GM12878 (cell line): ENCODE measurements at regions not wholly inside any gene's neighbourhood (a gene's known extent, or its start where the extent isn't known, plus 50 kb on each side); places are given as distances from the start of the nearest gene placed in this dataset.

Source experiments
- ATAC-seq: fragments of 200-7000 bp; cut with Tn5 transposase; 3 replicates; pipeline ENCODE4 v1.9.1; 2020; ENCODE audit warnings: mild to moderate bottlenecking, moderate library complexity
- BruUV-seq: library from RNA; stranded (reverse); fragments of 400-500 nt; replicated peaks from 2 replicates; lab custom pipeline; 2021; lab: Mats Ljungman, UMichigan
- CTCF ChIA-PET: fragments of 300-600 bp; sonication (Branson Sonifier 250); formaldehyde crosslinking; extraction: SDS; loops from one replicate; lab custom pipeline; 2021; ENCODE audit warnings: inconsistent platforms; lab: Yijun Ruan, JAX
- POLR2A ChIA-PET: fragments of 350-600 bp; formaldehyde crosslinking; extraction: SDS; loops from one replicate; lab custom pipeline; 2021; ENCODE audit warnings: inconsistent platforms; lab: Charles Lee
- RAD21 ChIA-PET: fragments of 300-600 bp; sonication (Branson Sonifier 250); formaldehyde crosslinking; loops from one replicate; lab custom pipeline; 2023; ENCODE audit warnings: antibody characterized with exemption; ENCODE audit not compliant: unreplicated experiment; lab: Charles Lee
- SMC1A ChIA-PET: fragments of 300-600 bp; sonication (Branson Sonifier 250); formaldehyde crosslinking; loops from one replicate; lab custom pipeline; 2023; ENCODE audit not compliant: unreplicated experiment, uncharacterized antibody; lab: Charles Lee
- DNase-seq: peaks from one replicate; pipeline ENCODE4 v3.0.0-alpha.2; 2011; ENCODE audit warnings: low read depth, low spot score
- FAIRE-seq: peaks from 3 replicates; lab custom pipeline; 2011; peaks lifted over from hg19 to GRCh38; lab: Jason Lieb, UNC
- H2AFZ ChIP-seq: 2 replicates; pipeline ENCODE4 v1.6.0; 2011; ENCODE audit warnings: low read depth, low read length, control low read depth; ENCODE audit not compliant: control insufficient read depth
- H3K27ac ChIP-seq: 2 replicates; pipeline ENCODE4 v1.5.1; 2011; ENCODE audit warnings: control low read depth; ENCODE audit not compliant: control insufficient read depth, insufficient read depth
- H3K27me3 ChIP-seq, 2 experiments: replicated peaks in 1 of 2; 2 replicates each; pipeline versions ENCODE4 v1.6.0 to v1.6.1; 2011; ENCODE audit warnings: low read length in 1 of 2; ENCODE audit not compliant: control insufficient read depth in 2 of 2, insufficient read depth in 2 of 2
- H3K36me3 ChIP-seq, 2 experiments: 2 replicates each; pipeline ENCODE4 v1.5.1; 2011; ENCODE audit warnings: low read length in 1 of 2; ENCODE audit not compliant: control insufficient read depth in 2 of 2, insufficient read depth in 2 of 2
- H3K4me1 ChIP-seq: 2 replicates; pipeline ENCODE4 v1.6.1; 2011; ENCODE audit warnings: mild to moderate bottlenecking, low read length, moderate library complexity, mixed read lengths; ENCODE audit not compliant: control insufficient read depth, insufficient read depth
- H3K4me2 ChIP-seq: 2 replicates; pipeline ENCODE4 v1.6.0; 2011; ENCODE audit warnings: control low read depth; ENCODE audit not compliant: control insufficient read depth, insufficient read depth
- H3K4me3 ChIP-seq: fragments of 200-600 bp; sonication (generic); 2 replicates; pipeline ENCODE4 v1.5.1; 2016
- H3K79me2 ChIP-seq: 2 replicates; pipeline ENCODE4 v1.6.0; 2011; ENCODE audit warnings: low read length; ENCODE audit not compliant: control insufficient read depth, insufficient read depth
- H3K9ac ChIP-seq: 2 replicates; pipeline ENCODE4 v1.8.0; 2011; ENCODE audit warnings: low read length, control low read depth, mixed read lengths; ENCODE audit not compliant: control insufficient read depth, insufficient read depth
- H3K9me3 ChIP-seq: replicated peaks from 3 replicates; pipeline ENCODE4 v1.5.1; 2011; ENCODE audit warnings: mild to moderate bottlenecking, low read length; ENCODE audit not compliant: control insufficient read depth, insufficient read depth
- H4K20me1 ChIP-seq: 2 replicates; pipeline ENCODE4 v1.6.0; 2011; ENCODE audit not compliant: control insufficient read depth, insufficient read depth
- ASH2L ChIP-seq: fragments of 300-600, 200-600 bp; sonication (generic); IDR thresholded peaks from 2 replicates; pipeline ENCODE4 v1.6.1; 2017; ENCODE audit warnings: low read depth, mild to moderate bottlenecking, borderline replicate concordance
- BHLHE40 ChIP-seq, 2 experiments: fragments of 450-650 bp in 1 of 2; IDR thresholded peaks; 2 replicates each; pipeline ENCODE4 v1.6.1; 2011 to 2017; ENCODE audit warnings: low read depth in 2 of 2, borderline replicate concordance in 1 of 2, improper control_type of control experiment in 1 of 2, low read length in 1 of 2, mild to moderate bottlenecking in 1 of 2
- HDGF ChIP-seq: fragments of 450-650 bp; IDR thresholded peaks from 2 replicates; pipeline ENCODE4 v1.6.1; 2016; ENCODE audit warnings: antibody characterized with exemption
- IKZF1 ChIP-seq: fragments of 450-650 bp; conservative IDR thresholded peaks from 2 replicates; pipeline ENCODE4 v1.6.1; 2017; ENCODE audit warnings: antibody characterized with exemption, mild to moderate bottlenecking
- JUND ChIP-seq: IDR thresholded peaks from 2 replicates; pipeline ENCODE4 v1.6.1; 2012; ENCODE audit warnings: low read depth, mild to moderate bottlenecking, low read length, improper control_type of control experiment, moderate library complexity
- MTA3 ChIP-seq: IDR thresholded peaks from 2 replicates; pipeline ENCODE4 v1.6.1; 2012; ENCODE audit warnings: low read length, inconsistent platforms, borderline replicate concordance
- MXI1 ChIP-seq: fragments of 150-350 bp; IDR thresholded peaks from 2 replicates; pipeline ENCODE4 v1.6.1; 2011; ENCODE audit warnings: low read depth, mild to moderate bottlenecking, inconsistent platforms, low read length, improper control_type of control experiment
- MYC ChIP-seq: IDR thresholded peaks from 2 replicates; pipeline ENCODE4 v1.6.1; 2011; ENCODE audit warnings: mild to moderate bottlenecking, low read length, moderate library complexity, inconsistent platforms; ENCODE audit not compliant: insufficient read depth, insufficient replicate concordance, insufficient read length, severe bottlenecking
- RB1 ChIP-seq: fragments of 450-650 bp; formaldehyde crosslinking; IDR thresholded peaks from 2 replicates; pipeline ENCODE4 v1.6.1; 2017; ENCODE audit warnings: mild to moderate bottlenecking, borderline replicate concordance
- RELA ChIP-seq: fragments of 450-650 bp; IDR thresholded peaks from 2 replicates; pipeline ENCODE4 v1.8.0; 2014; ENCODE audit warnings: borderline replicate concordance; ENCODE audit not compliant: partially characterized antibody
- ZNF384 ChIP-seq: IDR thresholded peaks from 2 replicates; pipeline ENCODE4 v1.6.1; 2012; ENCODE audit warnings: low read depth, mild to moderate bottlenecking, low read length, improper control_type of control experiment, borderline replicate concordance
- WGBS: methylation state at CpG from one replicate; pipeline ENCODE4 v1.1.6; 2016; ENCODE audit warnings: low lambda C conversion rate; ENCODE audit not compliant: insufficient replicate concordance, insufficient coverage; ENCODE audit errors: missing lambda C conversion rate; 5-methylcytosine and 5-hydroxymethylcytosine counted together
- in situ Hi-C: fragments of 300-500 bp; cut with MboI; formaldehyde crosslinking; loops from 9 replicates; pipeline ENCODE4 v1.14.3; 2018; ENCODE audit warnings: mixed read lengths
- intact Hi-C: fragments of 100-400 bp; cut with micrococcal nuclease; formaldehyde crosslinking; loops from one replicate; pipeline ENCODE4 v1.14.2; 2022; ENCODE audit not compliant: unreplicated experiment
- TF ChIP-seq, protein P1 (sequence below): fragments of 450-650 bp; IDR thresholded peaks from 2 replicates; pipeline ENCODE4 v1.6.1; 2017; ENCODE audit warnings: mild to moderate bottlenecking, moderate library complexity
- TF ChIP-seq, protein P2 (sequence below): IDR thresholded peaks from 2 replicates; pipeline ENCODE4 v1.6.1; 2012; ENCODE audit warnings: mild to moderate bottlenecking, low read depth, low read length

DNA sequence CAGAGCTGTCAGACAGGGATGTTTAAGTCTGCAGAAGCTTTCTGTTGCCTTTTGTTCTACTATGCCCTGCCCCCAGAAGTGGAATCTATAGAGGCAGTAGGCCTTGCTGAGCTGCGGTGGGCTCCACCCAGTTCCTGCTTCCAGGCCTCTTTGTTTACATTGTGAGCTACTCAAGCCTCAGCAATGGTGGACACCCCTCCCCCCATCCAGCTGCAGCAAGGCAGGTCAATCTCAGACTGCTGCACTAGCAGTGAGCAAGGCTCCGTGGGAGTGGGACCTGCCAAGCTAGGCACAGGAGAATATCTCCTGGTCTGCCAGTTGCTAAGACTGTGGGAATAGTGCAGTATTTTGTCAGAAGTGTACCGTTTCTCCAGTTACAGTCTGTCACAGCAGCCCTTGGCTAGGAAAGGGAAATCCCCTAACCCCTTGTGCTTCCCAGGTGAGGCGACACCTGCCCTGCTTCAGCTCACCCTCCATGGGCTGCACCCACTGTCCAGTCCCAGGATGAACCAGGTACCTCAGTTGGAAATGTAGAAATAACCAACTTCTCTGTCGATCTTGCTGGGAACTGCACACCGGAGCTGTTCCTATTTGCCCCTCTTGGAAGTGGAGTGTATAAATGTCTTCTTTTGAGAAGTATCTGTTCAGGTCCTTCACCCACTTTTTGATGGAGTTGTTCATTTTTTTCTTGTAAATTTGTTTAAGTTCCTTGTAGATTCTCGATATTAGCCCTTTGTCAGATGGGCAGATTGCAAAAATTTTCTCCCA is 213.5 kb upstream of the SLC38A2 start:
- H2AFZ ChIP-seq = no peak overlapping the region
- H3K9ac ChIP-seq = no peak overlapping the region
- H3K4me1 ChIP-seq = no peaks in the 10 kb centered on the region
- no peaks in the 10 kb centered on the region for H4K20me1 ChIP-seq
- WGBS = 50% methylated on average over 7 of the region's 7 CpGs
- no peak for TF ChIP-seq IKZF1
- no peak for TF ChIP-seq RELA
- TF ChIP-seq MXI1 = no peak
- no peak for TF ChIP-seq BHLHE40 (IDR thresholded peaks at IDR 0.05; ENCODE audit: borderline replicate concordance in 1 of 2, low read depth in 2 of 2, low read length in 1 of 2)
- TF ChIP-seq, protein P1, sequence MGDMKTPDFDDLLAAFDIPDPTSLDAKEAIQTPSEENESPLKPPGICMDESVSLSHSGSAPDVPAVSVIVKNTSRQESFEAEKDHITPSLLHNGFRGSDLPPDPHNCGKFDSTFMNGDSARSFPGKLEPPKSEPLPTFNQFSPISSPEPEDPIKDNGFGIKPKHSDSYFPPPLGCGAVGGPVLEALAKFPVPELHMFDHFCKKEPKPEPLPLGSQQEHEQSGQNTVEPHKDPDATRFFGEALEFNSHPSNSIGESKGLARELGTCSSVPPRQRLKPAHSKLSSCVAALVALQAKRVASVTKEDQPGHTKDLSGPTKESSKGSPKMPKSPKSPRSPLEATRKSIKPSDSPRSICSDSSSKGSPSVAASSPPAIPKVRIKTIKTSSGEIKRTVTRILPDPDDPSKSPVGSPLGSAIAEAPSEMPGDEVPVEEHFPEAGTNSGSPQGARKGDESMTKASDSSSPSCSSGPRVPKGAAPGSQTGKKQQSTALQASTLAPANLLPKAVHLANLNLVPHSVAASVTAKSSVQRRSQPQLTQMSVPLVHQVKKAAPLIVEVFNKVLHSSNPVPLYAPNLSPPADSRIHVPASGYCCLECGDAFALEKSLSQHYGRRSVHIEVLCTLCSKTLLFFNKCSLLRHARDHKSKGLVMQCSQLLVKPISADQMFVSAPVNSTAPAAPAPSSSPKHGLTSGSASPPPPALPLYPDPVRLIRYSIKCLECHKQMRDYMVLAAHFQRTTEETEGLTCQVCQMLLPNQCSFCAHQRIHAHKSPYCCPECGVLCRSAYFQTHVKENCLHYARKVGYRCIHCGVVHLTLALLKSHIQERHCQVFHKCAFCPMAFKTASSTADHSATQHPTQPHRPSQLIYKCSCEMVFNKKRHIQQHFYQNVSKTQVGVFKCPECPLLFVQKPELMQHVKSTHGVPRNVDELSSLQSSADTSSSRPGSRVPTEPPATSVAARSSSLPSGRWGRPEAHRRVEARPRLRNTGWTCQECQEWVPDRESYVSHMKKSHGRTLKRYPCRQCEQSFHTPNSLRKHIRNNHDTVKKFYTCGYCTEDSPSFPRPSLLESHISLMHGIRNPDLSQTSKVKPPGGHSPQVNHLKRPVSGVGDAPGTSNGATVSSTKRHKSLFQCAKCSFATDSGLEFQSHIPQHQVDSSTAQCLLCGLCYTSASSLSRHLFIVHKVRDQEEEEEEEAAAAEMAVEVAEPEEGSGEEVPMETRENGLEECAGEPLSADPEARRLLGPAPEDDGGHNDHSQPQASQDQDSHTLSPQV = no peak
- TF ChIP-seq MTA3 = no peak
- no peak for TF ChIP-seq ZNF384
- no peak for TF ChIP-seq RB1
- TF ChIP-seq, protein P2, sequence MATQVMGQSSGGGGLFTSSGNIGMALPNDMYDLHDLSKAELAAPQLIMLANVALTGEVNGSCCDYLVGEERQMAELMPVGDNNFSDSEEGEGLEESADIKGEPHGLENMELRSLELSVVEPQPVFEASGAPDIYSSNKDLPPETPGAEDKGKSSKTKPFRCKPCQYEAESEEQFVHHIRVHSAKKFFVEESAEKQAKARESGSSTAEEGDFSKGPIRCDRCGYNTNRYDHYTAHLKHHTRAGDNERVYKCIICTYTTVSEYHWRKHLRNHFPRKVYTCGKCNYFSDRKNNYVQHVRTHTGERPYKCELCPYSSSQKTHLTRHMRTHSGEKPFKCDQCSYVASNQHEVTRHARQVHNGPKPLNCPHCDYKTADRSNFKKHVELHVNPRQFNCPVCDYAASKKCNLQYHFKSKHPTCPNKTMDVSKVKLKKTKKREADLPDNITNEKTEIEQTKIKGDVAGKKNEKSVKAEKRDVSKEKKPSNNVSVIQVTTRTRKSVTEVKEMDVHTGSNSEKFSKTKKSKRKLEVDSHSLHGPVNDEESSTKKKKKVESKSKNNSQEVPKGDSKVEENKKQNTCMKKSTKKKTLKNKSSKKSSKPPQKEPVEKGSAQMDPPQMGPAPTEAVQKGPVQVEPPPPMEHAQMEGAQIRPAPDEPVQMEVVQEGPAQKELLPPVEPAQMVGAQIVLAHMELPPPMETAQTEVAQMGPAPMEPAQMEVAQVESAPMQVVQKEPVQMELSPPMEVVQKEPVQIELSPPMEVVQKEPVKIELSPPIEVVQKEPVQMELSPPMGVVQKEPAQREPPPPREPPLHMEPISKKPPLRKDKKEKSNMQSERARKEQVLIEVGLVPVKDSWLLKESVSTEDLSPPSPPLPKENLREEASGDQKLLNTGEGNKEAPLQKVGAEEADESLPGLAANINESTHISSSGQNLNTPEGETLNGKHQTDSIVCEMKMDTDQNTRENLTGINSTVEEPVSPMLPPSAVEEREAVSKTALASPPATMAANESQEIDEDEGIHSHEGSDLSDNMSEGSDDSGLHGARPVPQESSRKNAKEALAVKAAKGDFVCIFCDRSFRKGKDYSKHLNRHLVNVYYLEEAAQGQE = no peak
- no peak for TF ChIP-seq JUND
- no peak for TF ChIP-seq ASH2L
- no peak for TF ChIP-seq HDGF
- TF ChIP-seq MYC = no peak
- in situ Hi-C loops (no loop called here), intact Hi-C loops (no loop called here)
- H3K4me3 ChIP-seq = no peak overlapping the region
- H3K79me2 ChIP-seq = no peaks in the 10 kb centered on the region
- DNase-seq = no peak
- H3K36me3 ChIP-seq = no peaks in the 10 kb centered on the region
- no TSS peak for BruUV-seq
- CTCF ChIA-PET = interaction anchor here (0.6 kb wide), 1 partner anchor 81 kb away, joined by 3 read pairs; no protein-coding TSS in a partner anchor
- no peaks in the 10 kb centered on the region for H3K27me3 ChIP-seq
- RAD21 ChIA-PET = no interaction called here
- no peak overlapping the region for H3K27ac ChIP-seq
- POLR2A ChIA-PET = no interaction called here
- no peaks in the 10 kb centered on the region; the same call in 2 of the 3 replicates for H3K9me3 ChIP-seq
- no peak for ATAC-seq
- FAIRE-seq = no peak
- H3K4me2 ChIP-seq = no peak overlapping the region
- SMC1A ChIA-PET = interaction anchor here (1.1 to 1.7 kb wide), 2 partner anchors 8 to 102 kb away, joined by 3 to 5 read pairs; no protein-coding TSS in a partner anchor
